Activated effector memory CD4-positive, alpha-beta T cell treated with anti-CD3 and anti-CD28 coated beads, Interleukin-2, amount 50 U/mL, for 16 hours (primary cell): ENCODE measurements at regions not wholly inside any gene's neighbourhood (a gene's known extent, or its start where the extent isn't known, plus 50 kb on each side); places are given as distances from the start of the nearest gene placed in this dataset.

Experiments
- DNase-seq: peaks from one replicate; pipeline ENCODE4 v3.0.0-alpha.2; 2020

- no peak for DNase-seq
Measured at GRCh38 chr6:168130697-168131371, 51.8 kb upstream of the FRMD1 start.

DNA sequence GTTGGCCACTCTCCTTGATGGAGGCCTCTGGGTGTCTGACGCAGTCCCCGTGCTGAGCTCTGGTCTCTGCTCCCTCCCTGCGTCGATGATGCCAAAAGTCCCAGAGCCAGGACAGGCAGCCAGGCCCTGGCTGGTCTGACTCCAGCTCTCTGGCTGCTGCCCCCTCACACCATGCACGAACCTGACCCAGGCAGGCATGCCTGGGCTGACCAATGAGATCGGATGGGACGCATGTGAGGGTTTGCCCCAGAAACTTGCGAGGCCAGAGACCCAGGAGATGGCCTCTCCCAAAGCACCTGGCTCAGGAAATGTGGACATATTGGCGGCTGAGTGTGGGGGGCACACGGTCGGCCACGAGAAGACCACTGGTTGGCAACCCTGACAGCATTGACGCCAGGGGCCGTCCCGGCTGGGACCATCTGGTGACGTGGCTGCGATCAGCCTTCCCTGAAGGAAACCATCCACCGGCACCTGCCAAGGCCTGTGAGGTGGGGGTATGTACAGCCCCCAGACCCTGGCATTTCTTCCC lies 51.2 kb upstream of the FRMD1 start:
- DNase-seq, result no peak

GRCh38 chr6:168129292-168130167 lies 50.5 kb upstream of the FRMD1 start:
- DNase-seq, result no peak

GRCh38 chr6:168128631-168129291 lies 49.7 kb upstream of the FRMD1 start:
- no peak for DNase-seq
